GM23248 (cell line): ENCODE measurements at regions not wholly inside any gene's neighbourhood (a gene's known extent, or its start where the extent isn't known, plus 50 kb on each side); places are given as distances from the start of the nearest gene placed in this dataset.
A peak's percentile ranks its signal among the peaks of the same experiment; 100 is the strongest.

Experiments
- DNase-seq: peaks from one replicate; pipeline ENCODE4 v3.0.0-alpha.2; 2015
- H2AFZ ChIP-seq: fragments of 200-600 bp; sonication (generic); 2 replicates; pipeline ENCODE4 v1.6.1; 2016; ENCODE audit warnings: antibody characterized with exemption
- H3F3A ChIP-seq: fragments of 200-600 bp; sonication (generic); 2 replicates; pipeline ENCODE4 v1.6.1; 2016; ENCODE audit warnings: mild to moderate bottlenecking, antibody characterized with exemption, mixed run types; ENCODE audit not compliant: insufficient read depth
- H3K27ac ChIP-seq: fragments of 200-600 bp; sonication (generic); 2 replicates; pipeline ENCODE4 v1.5.1; 2016; ENCODE audit warnings: mild to moderate bottlenecking
- H3K27me3 ChIP-seq: fragments of 200-600 bp; sonication (generic); replicated peaks from 2 replicates; pipeline ENCODE4 v1.6.1; 2016; ENCODE audit warnings: mild to moderate bottlenecking; ENCODE audit not compliant: insufficient read depth
- H3K36me3 ChIP-seq: fragments of 200-600 bp; sonication (generic); 2 replicates; pipeline ENCODE4 v1.6.1; 2016; ENCODE audit warnings: low read depth, mild to moderate bottlenecking
- H3K4me1 ChIP-seq: fragments of 200-600 bp; sonication (generic); 2 replicates; pipeline ENCODE4 v1.6.1; 2016; ENCODE audit warnings: mild to moderate bottlenecking; ENCODE audit not compliant: insufficient read depth
- H3K4me2 ChIP-seq: fragments of 200-600 bp; sonication (generic); one replicate; pipeline ENCODE4 v1.6.1; 2016; ENCODE audit warnings: mild to moderate bottlenecking; ENCODE audit not compliant: unreplicated experiment
- H3K4me3 ChIP-seq: fragments of 200-600 bp; sonication (generic); 2 replicates; pipeline ENCODE4 v1.5.1; 2016; ENCODE audit warnings: mild to moderate bottlenecking
- H3K79me2 ChIP-seq: fragments of 200-600 bp; sonication (generic); 2 replicates; pipeline ENCODE4 v1.6.1; 2016; ENCODE audit warnings: mild to moderate bottlenecking; ENCODE audit not compliant: insufficient read depth
- H3K9ac ChIP-seq: fragments of 200-600 bp; sonication (generic); 2 replicates; pipeline ENCODE4 v1.6.1; 2016; ENCODE audit warnings: mild to moderate bottlenecking
- H3K9me2 ChIP-seq: fragments of 200-600 bp; sonication (generic); 2 replicates; pipeline ENCODE4 v1.6.1; 2016; ENCODE audit warnings: mixed run types, mild to moderate bottlenecking, moderate library complexity; ENCODE audit not compliant: insufficient read depth
- H3K9me3 ChIP-seq: fragments of 200-600 bp; sonication (generic); one replicate; pipeline ENCODE4 v1.6.1; 2017; ENCODE audit warnings: low read depth
- H4K20me1 ChIP-seq: fragments of 200-600 bp; sonication (generic); 2 replicates; pipeline ENCODE4 v1.6.0; 2016; ENCODE audit not compliant: insufficient read depth
- EZH2 ChIP-seq: fragments of 200-600 bp; sonication (generic); IDR thresholded peaks from 2 replicates; pipeline ENCODE4 v1.6.1; 2018; ENCODE audit warnings: antibody characterized with exemption, mild to moderate bottlenecking; ENCODE audit not compliant: insufficient read depth, poor library complexity, severe bottlenecking
- EZH2phosphoT487 ChIP-seq: fragments of 200-600 bp; sonication (generic); IDR thresholded peaks from 2 replicates; pipeline ENCODE4 v1.6.1; 2018; ENCODE audit warnings: antibody characterized with exemption, moderate library complexity, mild to moderate bottlenecking, low read depth; ENCODE audit not compliant: insufficient read depth
- WGBS, 2 experiments: methylation state at CpG; one replicate each; pipeline ENCODE4 v1.1.6; 2015 to 2017; ENCODE audit warnings: low lambda C conversion rate in 2 of 2, low coverage in 1 of 2; ENCODE audit errors: missing lambda C conversion rate in 2 of 2; 5-methylcytosine and 5-hydroxymethylcytosine counted together
- in situ Hi-C: fragments of 300-500 bp; cut with MboI; formaldehyde crosslinking; loops from 2 replicates; pipeline ENCODE4 v1.15.0; 2020

DNA sequence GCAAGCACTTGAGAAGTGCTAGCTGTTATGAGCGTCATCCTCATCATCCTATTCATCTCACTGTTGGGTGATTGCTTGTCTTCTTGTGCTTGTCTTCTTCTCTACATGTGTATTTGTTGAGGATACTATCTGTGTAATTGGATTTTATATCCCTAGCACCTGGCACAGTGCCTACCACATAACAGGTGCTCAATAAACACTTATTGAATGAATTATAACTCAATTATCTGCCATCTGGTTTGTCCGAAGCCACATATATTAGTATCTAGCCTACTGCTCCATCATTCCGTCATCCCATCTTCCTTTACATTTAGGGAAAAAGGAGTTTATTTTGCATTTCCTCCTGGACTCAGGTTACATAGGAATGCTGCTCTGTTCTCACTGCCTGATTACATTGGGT is 330.4 kb upstream of the ETAA1 start:
- WGBS, 2 experiments: 36 to 42% methylated on average over 3 of the region's 3 CpGs
- Histone ChIP-seq H3K27me3 (peaks cover 4% of the 10 kb centered on the region; the same call in 1 of the 2 replicates), H3K4me3 (no peak overlapping the region), H3K9me2 (no peaks in the 10 kb centered on the region), H4K20me1 (no peaks in the 10 kb centered on the region), H3K79me2 (no peaks in the 10 kb centered on the region), H3F3A (no peaks in the 10 kb centered on the region), H3K9ac (no peak overlapping the region), H2AFZ (no peak overlapping the region), H3K4me2 (no peak overlapping the region), H3K36me3 (no peaks in the 10 kb centered on the region), H3K4me1 (no peaks in the 10 kb centered on the region), H3K9me3 (no peaks in the 10 kb centered on the region), H3K27ac (no peak overlapping the region)
- no peak for TF ChIP-seq EZH2
- TF ChIP-seq EZH2phosphoT487: no peak
- in situ Hi-C loops: no loop called here
- DNase-seq: no peak

DNA sequence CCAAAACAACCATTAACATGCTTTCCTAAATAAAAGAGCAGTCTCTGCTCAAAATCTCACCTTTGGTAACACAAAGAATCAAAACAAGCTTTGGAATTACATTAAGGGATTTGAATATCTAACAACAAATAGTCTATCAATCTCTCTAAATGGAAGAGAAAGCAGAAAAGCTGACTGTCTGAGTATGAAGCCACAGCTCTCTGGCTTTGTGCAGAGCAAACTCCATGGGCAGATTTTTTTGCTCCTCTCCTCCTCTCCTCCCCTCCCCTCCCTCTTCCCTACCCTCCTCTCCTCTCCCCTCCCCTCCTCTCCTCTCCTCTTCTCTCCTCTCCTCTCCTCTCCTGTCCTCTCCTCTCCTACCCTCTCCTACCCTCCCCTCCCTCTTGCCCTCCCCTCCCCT is 329.5 kb upstream of the ETAA1 start:
- Histone ChIP-seq H3K9ac (no peak overlapping the region), H2AFZ (no peak overlapping the region), H3K4me2 (no peak overlapping the region), H3F3A (no peaks in the 10 kb centered on the region), H3K27me3 (peaks cover 4% of the 10 kb centered on the region; the same call in 1 of the 2 replicates), H3K36me3 (no peaks in the 10 kb centered on the region), H4K20me1 (no peaks in the 10 kb centered on the region), H3K4me1 (no peaks in the 10 kb centered on the region), H3K27ac (no peak overlapping the region), H3K79me2 (no peaks in the 10 kb centered on the region), H3K9me2 (no peaks in the 10 kb centered on the region), H3K4me3 (no peak overlapping the region), H3K9me3 (no peaks in the 10 kb centered on the region)
- no peak for TF ChIP-seq EZH2
- TF ChIP-seq EZH2phosphoT487: no peak
- in situ Hi-C loops: no loop called here
- no peak for DNase-seq

GRCh38 chr2:67070826-67071225 is 326.3 kb upstream of the ETAA1 start:
- Histone ChIP-seq H2AFZ (no peak overlapping the region), H3K79me2 (no peaks in the 10 kb centered on the region), H3K9me2 (no peaks in the 10 kb centered on the region), H3K9ac (no peak overlapping the region), H3K27ac (no peak overlapping the region), H3K4me2 (no peak overlapping the region), H3F3A (no peaks in the 10 kb centered on the region), H3K9me3 (no peaks in the 10 kb centered on the region), H3K27me3 (peaks cover 4% of the 10 kb centered on the region; the same call in 1 of the 2 replicates), H3K4me3 (no peak overlapping the region), H3K36me3 (no peaks in the 10 kb centered on the region), H3K4me1 (no peaks in the 10 kb centered on the region), H4K20me1 (no peaks in the 10 kb centered on the region)
- DNase-seq: peak; percentile 13
- TF ChIP-seq EZH2phosphoT487 (no peak), EZH2 (no peak)
- WGBS, 2 experiments: 7 to 10% methylated on average over 1 of the region's 1 CpG
- in situ Hi-C loops: no loop called here

- Histone ChIP-seq H4K20me1 (no peaks in the 10 kb centered on the region), H3K9ac (no peak overlapping the region), H3K9me3 (no peaks in the 10 kb centered on the region), H3K36me3 (no peaks in the 10 kb centered on the region), H3K27ac (no peak overlapping the region), H2AFZ (no peak overlapping the region), H3K9me2 (no peaks in the 10 kb centered on the region), H3F3A (no peaks in the 10 kb centered on the region), H3K4me2 (no peak overlapping the region), H3K27me3 (no peaks in the 10 kb centered on the region), H3K4me1 (no peaks in the 10 kb centered on the region), H3K4me3 (no peak overlapping the region), H3K79me2 (no peaks in the 10 kb centered on the region)
- in situ Hi-C loops: no loop called here
- 63 to 66% methylated on average over 7 of the region's 7 CpGs for WGBS, 2 experiments
- DNase-seq: no peak
- TF ChIP-seq EZH2 (no peak), EZH2phosphoT487 (no peak)
These were observed 322.1 kb upstream of the ETAA1 start for GRCh38 chr2:67075056-67075455.

DNA sequence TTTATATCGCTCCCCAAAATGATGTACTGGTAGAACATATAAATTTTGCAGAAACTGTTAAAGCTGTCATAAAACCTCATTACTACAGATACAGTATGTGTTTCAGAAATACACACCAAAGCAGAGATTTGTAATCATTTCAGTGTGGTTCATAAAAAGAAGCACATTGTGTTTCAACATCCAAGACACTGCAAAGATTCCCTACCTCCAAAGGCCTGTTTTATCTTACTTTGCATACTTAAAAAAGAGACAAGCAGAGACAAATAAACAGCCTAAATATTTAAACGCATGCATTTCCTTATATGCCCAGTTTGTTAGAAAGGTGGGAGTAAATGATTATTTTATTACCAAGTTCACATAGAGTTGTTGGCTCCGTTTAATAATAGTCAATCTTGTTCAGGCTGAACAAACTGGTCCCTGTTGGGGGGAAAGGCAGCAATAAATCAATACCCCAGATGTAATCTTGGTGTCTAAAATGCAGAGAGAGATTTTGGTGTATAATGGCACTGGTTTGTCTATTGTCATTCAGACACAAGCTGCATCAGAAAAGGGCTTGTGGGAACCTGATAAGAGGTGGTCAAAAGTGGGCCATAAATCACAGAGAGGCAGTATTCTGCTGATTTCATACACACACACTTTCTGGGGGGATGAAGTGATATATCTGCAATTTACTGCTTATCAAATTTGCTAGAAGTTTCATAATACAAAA is 321.4 kb upstream of the ETAA1 start:
- no peaks in the 10 kb centered on the region for H3K4me1 ChIP-seq
- H3K9me3 ChIP-seq: no peaks in the 10 kb centered on the region
- no peaks in the 10 kb centered on the region for H3K79me2 ChIP-seq
- no peak overlapping the region for H3K9ac ChIP-seq
- H3K9me2 ChIP-seq: no peaks in the 10 kb centered on the region
- no peak overlapping the region for H3K4me2 ChIP-seq
- no peaks in the 10 kb centered on the region for H3K36me3 ChIP-seq
- 37 to 46% methylated on average over 3 of the region's 3 CpGs for WGBS, 2 experiments
- H3K27ac ChIP-seq: no peak overlapping the region
- no peaks in the 10 kb centered on the region for H4K20me1 ChIP-seq
- no peaks in the 10 kb centered on the region for H3K27me3 ChIP-seq
- no peak overlapping the region for H2AFZ ChIP-seq
- DNase-seq: no peak
- H3K4me3 ChIP-seq: no peak overlapping the region
- in situ Hi-C loops: no loop called here
- no peaks in the 10 kb centered on the region for H3F3A ChIP-seq
- no peak for TF ChIP-seq EZH2phosphoT487
- TF ChIP-seq EZH2: no peak
